ENCODE measurements at regions not wholly inside any gene's neighbourhood (a gene's known extent, or its start where the extent isn't known, plus 50 kb on each side); places are given as distances from the start of the nearest gene placed in this dataset.
"Not testable (repeated sequence)": the region's sequence is repeated elsewhere in the genome, so short reads cannot be mapped to it uniquely, and the experiment has no call there.

- peaks cover under 1% of the 10 kb centered on the region for H3K4me1 Mint-ChIP-seq
- no peak overlapping the region for H3K27ac Mint-ChIP-seq
- no peak overlapping the region for H3K4me3 Mint-ChIP-seq
- H3K27me3 Mint-ChIP-seq, result peaks cover 86% of the 10 kb centered on the region
- ATAC-seq (no peak), DNase-seq (no peak)
- no peaks in the 10 kb centered on the region for H3K9me3 Mint-ChIP-seq
Observed at GRCh38 chr16:86734543-86735460, 156.5 kb downstream of the FOXL1 start.

- Mint-ChIP-seq H3K27me3 (peaks cover 87% of the 10 kb centered on the region), H3K27ac (no peak overlapping the region)
- no peak for DNase-seq
Observed at GRCh38 chr16:86735727-86736126, 157.4 kb downstream of the FOXL1 start.

GRCh38 chr16:86736502-86736901 is 158.2 kb downstream of the FOXL1 start:
- Mint-ChIP-seq H3K27me3 (peaks cover 87% of the 10 kb centered on the region), H3K4me1 (peaks cover 14% of the 10 kb centered on the region), H3K9me3 (no peaks in the 10 kb centered on the region), H3K27ac (no peak overlapping the region), H3K4me3 (no peak overlapping the region)
- ATAC-seq (no peak), DNase-seq (no peak)

More at GRCh38 chr16:86735727-86736126, 157.4 kb downstream of the FOXL1 start:
- Mint-ChIP-seq H3K4me1 (peaks cover 7% of the 10 kb centered on the region), H3K9me3 (no peaks in the 10 kb centered on the region), H3K4me3 (no peak overlapping the region)
- ATAC-seq, result no peak

GRCh38 chr16:86737083-86737482 is 158.7 kb downstream of the FOXL1 start:
- ATAC-seq, result no peak
- Mint-ChIP-seq H3K4me3 (no peak overlapping the region), H3K27me3 (peaks cover 87% of the 10 kb centered on the region), H3K27ac (no peak overlapping the region), H3K9me3 (no peaks in the 10 kb centered on the region), H3K4me1 (peaks cover 17% of the 10 kb centered on the region)
- DNase-seq, result no peak

GRCh38 chr16:86738322-86738721 is 160.0 kb downstream of the FOXL1 start:
- not testable (repeated sequence) for DNase-seq, H3K4me3 Mint-ChIP-seq, H3K27ac Mint-ChIP-seq, H3K9me3 Mint-ChIP-seq, ATAC-seq
- Mint-ChIP-seq H3K27me3 (peaks cover 82% of the 10 kb centered on the region), H3K4me1 (peaks cover 17% of the 10 kb centered on the region)

GRCh38 chr16:86739178-86739577 is 160.8 kb downstream of the FOXL1 start:
- peaks cover 74% of the 10 kb centered on the region for H3K27me3 Mint-ChIP-seq
- no peak overlapping the region for H3K27ac Mint-ChIP-seq
- H3K9me3 Mint-ChIP-seq, result no peaks in the 10 kb centered on the region
- no peak for DNase-seq
- H3K4me1 Mint-ChIP-seq, result peaks cover 17% of the 10 kb centered on the region
- H3K4me3 Mint-ChIP-seq, result no peak overlapping the region
- ATAC-seq, result no peak

GRCh38 chr16:86739808-86740207 is 161.5 kb downstream of the FOXL1 start:
- DNase-seq, result no peak
- no peak overlapping the region for H3K4me3 Mint-ChIP-seq
- H3K27ac Mint-ChIP-seq, result no peak overlapping the region
- no peak for ATAC-seq
- no peaks in the 10 kb centered on the region for H3K9me3 Mint-ChIP-seq
- peaks cover 17% of the 10 kb centered on the region for H3K4me1 Mint-ChIP-seq
- H3K27me3 Mint-ChIP-seq, result peaks cover 68% of the 10 kb centered on the region

GRCh38 chr16:86740298-86740697 is 161.9 kb downstream of the FOXL1 start:
- no peak overlapping the region for H3K27ac Mint-ChIP-seq
- no peak for DNase-seq
- no peaks in the 10 kb centered on the region for H3K9me3 Mint-ChIP-seq
- H3K4me1 Mint-ChIP-seq, result peaks cover 17% of the 10 kb centered on the region
- ATAC-seq, result no peak
- H3K4me3 Mint-ChIP-seq, result no peak overlapping the region
- peaks cover 68% of the 10 kb centered on the region for H3K27me3 Mint-ChIP-seq

GRCh38 chr16:86740906-86741799 is 162.8 kb downstream of the FOXL1 start:
- DNase-seq, result no peak

GRCh38 chr16:86747761-86748160 is 169.4 kb downstream of the FOXL1 start:
- no peaks in the 10 kb centered on the region for H3K9me3 Mint-ChIP-seq
- no peak for DNase-seq
- H3K27ac Mint-ChIP-seq, result no peak overlapping the region
- peaks cover 16% of the 10 kb centered on the region for H3K27me3 Mint-ChIP-seq
- H3K4me1 Mint-ChIP-seq, result no peaks in the 10 kb centered on the region
- H3K4me3 Mint-ChIP-seq, result no peak overlapping the region
- no peak for ATAC-seq

More at GRCh38 chr16:86740906-86741799, 162.8 kb downstream of the FOXL1 start:
- H3K4me3 Mint-ChIP-seq, result peak overlapping the region; percentile 30 to 66
- ATAC-seq, result no peak
- no peaks in the 10 kb centered on the region for H3K9me3 Mint-ChIP-seq
- no peak overlapping the region for H3K27ac Mint-ChIP-seq
- peaks cover 68% of the 10 kb centered on the region for H3K27me3 Mint-ChIP-seq
- H3K4me1 Mint-ChIP-seq, result peaks cover 17% of the 10 kb centered on the region

- peaks cover 16% of the 10 kb centered on the region for H3K27me3 Mint-ChIP-seq
- DNase-seq (no peak), ATAC-seq (no peak)
- H3K4me3 Mint-ChIP-seq, result no peak overlapping the region
- no peaks in the 10 kb centered on the region for H3K9me3 Mint-ChIP-seq
- H3K27ac Mint-ChIP-seq, result no peak overlapping the region
- H3K4me1 Mint-ChIP-seq, result no peaks in the 10 kb centered on the region
Observed at GRCh38 chr16:86748652-86749051, 170.3 kb downstream of the FOXL1 start.

GRCh38 chr16:86751076-86752030 is 173.0 kb downstream of the FOXL1 start:
- Mint-ChIP-seq H3K9me3 (no peaks in the 10 kb centered on the region), H3K27me3 (no peaks in the 10 kb centered on the region), H3K27ac (no peak overlapping the region), H3K4me1 (no peaks in the 10 kb centered on the region), H3K4me3 (no peak overlapping the region)
- no peak for DNase-seq
- ATAC-seq, result no peak

GRCh38 chr16:86752582-86753175 is 174.3 kb downstream of the FOXL1 start:
- no peak for DNase-seq
- H3K4me1 Mint-ChIP-seq, result peaks cover 6% of the 10 kb centered on the region
- H3K27me3 Mint-ChIP-seq, result peaks cover 10% of the 10 kb centered on the region
- no peaks in the 10 kb centered on the region for H3K9me3 Mint-ChIP-seq
- ATAC-seq, result no peak
- no peak overlapping the region for H3K27ac Mint-ChIP-seq
- no peak overlapping the region for H3K4me3 Mint-ChIP-seq

GRCh38 chr16:86753399-86753798 is 175.1 kb downstream of the FOXL1 start:
- no peak overlapping the region for H3K4me3 Mint-ChIP-seq
- ATAC-seq (no peak), DNase-seq (no peak)
- no peak overlapping the region for H3K27ac Mint-ChIP-seq
- peaks cover 12% of the 10 kb centered on the region for H3K27me3 Mint-ChIP-seq
- H3K9me3 Mint-ChIP-seq, result no peaks in the 10 kb centered on the region
- H3K4me1 Mint-ChIP-seq, result peaks cover 6% of the 10 kb centered on the region
